ENCODE measurements at regions not wholly inside any gene's neighbourhood (a gene's known extent, or its start where the extent isn't known, plus 50 kb on each side); places are given as distances from the start of the nearest gene placed in this dataset.
A peak's percentile ranks its signal among the peaks of the same experiment; 100 is the strongest.
"Not testable (repeated sequence)": the region's sequence is repeated elsewhere in the genome, so short reads cannot be mapped to it uniquely, and the experiment has no call there.

DNA sequence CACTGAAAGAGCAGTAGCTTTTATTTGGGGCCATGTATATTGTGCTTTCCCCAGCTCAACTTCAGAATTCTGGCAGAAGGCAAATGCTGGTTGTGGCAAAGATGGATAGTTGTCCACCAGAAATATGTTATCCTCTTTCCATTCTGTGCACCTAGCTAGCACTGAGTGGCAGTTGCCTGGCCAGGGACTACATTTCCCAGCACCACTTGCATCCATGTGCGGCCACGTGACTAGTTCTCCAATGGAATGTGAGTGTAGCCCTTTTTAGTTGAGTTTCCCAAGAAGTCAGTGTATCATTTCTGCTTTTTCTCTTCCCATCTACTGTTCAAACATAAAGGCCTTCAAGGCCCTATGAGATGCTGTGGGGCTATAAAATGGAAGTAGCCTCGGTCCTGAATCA is 354.0 kb upstream of the CLINT1 start:
- peak in 1 of 56 donors; percentile 4 for DNase-seq

DNA sequence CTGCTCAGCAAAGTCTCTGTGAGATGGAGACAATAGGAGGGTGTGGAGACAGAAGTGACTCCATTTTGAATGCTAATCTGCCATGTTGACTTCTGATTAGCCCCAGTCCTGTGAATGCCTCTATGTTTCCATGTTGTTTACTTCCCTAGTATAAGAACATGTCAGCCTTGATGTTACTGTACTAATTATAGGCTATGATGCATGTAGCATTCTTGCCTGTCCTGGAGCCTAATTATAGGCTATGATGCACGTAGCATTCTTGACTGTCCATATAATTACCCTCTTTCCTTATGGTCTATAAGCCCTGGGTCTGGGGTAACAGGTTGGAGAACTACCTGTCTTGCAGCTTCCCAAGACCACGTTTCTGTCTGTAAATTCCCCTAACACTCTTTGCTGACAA is 353.3 kb upstream of the CLINT1 start:
- no peak for DNase-seq

DNA sequence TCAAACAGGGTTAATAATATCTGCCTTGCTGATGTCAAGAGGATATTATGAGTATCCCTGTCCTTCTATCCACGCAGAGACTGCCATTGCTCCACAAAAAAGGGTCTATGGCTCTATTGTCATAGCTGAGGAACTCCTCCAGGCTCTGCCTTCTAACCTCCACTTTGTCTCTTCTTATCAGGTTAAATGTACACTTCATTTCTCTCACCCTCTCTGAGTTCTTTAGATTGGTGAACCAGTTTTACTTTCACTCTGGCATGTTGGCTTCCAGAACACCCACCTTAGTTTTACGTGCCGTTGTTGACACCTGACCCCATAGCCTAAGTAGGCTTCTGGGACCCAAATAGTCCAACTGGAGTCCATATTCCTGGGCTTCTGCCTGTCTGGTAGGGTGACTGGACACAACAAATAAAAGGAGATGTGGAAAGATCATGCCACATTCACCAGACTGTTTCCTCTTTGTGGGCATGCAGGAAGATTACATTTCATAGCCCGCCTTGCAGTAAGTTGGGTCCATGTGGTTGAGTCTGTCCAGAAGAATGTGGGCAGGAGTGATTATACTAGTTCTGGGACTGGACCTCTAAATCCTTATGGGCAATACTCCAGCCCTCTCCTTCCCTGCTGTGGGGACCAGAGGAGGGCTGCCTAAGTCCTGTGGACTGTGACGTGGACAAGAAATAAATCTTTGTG is 350.4 kb upstream of the CLINT1 start:
- DNase-seq = no peak

DNA sequence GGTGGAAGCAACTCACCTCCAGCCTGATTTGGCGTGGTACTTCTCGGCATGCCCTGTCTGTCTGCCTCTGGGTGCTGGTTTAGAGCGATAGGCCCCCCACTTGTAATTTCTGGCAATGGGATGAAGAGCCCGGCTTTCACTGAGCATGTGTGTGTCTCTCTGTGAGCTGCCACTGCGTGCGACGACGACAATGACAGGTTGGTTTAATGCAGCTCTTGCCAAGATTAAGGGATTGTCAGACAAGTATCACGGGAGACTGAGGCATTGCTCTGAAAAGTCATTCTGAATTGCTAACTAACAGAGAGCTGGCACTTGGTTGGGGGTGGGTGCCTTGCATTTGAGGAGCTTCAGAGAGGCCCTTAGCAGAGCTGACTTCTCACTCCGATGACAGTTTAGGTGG is 348.8 kb upstream of the CLINT1 start:
- DNase-seq = no peak

DNA sequence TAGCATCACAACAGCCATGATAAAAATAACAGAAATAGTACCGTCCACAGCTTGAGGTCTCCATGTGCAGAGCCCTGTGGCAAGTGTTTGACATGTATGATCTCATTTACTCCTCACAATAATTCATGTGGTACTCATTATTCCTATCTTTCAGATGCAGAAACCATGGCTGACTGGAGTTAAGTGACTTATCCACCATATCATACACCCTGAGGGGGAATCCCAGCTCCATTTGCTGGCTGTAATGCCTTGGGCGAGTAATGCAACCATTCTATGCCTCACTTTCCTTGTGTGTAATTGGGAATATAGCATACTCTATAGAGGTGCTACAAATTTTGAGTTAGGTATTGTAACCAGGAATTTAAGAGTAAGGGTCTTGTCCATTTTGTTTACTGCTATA is 347.0 kb upstream of the CLINT1 start:
- DNase-seq = no peak

DNA sequence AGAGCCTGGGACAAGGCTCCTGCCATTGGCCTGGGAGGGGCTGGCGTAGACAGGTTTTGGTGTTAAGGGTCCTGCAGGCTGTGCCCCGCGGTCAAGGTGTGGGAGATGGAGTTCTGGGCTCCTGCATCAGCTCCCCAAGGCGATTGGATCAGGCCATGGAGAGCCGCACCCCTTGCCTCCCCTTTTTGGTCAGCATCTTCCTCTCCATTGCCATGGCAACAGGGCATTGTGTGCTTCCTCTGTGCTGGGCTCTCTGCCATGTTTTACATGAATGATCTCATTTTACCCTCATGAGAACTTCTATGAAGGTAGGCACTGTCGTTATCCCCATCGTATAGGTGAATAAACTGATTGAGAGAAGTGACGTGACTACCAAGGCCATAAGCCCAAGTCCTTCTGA is 344.3 kb upstream of the CLINT1 start:
- DNase-seq = no peak

DNA sequence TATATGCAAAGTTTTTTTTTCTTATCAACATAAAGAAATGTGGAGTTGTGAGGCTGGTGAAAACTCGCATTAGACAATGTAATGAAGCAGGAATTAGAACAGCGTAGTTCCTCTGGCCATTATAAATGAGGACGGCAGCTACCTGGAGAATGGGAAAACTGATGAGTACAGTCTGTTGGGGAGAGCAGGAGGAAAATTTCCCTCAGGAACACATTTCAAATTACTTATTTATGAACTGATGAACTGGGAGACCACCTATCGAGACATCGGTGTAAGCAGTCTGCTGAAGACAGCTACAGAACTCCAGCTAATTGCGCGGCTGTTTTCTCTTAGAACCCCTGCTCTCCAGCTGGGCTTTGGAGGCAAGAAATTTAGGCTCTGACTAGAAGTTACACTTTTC is 343.9 kb upstream of the CLINT1 start:
- DNase-seq = no peak

DNA sequence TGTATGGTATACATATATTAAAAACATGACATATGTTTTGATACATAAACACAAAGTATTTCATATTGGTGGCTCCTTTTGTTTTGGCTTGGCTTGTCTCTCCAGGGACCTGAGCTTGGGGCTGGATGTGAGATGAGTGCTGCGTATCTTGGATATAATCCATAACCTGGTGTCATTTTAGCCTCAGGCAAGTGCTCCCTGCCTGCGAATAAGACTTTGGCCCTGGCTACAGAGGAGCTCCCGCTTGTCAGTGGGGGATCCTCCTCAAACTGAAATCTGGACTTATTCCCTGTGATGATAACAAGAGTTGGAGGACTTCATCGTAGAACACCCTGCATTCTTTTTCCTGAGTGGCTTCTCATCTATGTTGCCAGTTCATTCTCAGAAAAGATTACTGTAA is 341.7 kb upstream of the CLINT1 start:
- no peak for DNase-seq

DNA sequence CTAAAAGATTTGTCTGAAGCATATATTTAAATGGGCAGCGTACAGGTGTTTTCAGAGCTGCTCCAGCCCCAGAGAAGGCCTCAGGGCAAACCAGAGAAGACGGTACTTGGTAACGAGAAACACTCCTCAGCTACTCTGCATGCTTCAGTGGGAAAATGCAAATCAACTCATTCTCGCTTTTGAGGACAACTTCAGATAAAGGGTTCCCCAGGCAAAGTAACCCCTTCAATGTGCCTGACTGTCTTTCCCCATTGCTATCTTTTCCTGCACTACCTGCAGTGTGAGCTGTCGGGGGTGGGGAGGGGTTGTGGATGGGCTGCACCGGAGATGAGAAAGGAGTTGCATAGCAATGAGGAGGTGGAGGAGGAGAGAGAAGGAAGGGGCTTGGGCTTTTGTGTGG is 339.7 kb upstream of the CLINT1 start:
- DNase-seq = no peak

DNA sequence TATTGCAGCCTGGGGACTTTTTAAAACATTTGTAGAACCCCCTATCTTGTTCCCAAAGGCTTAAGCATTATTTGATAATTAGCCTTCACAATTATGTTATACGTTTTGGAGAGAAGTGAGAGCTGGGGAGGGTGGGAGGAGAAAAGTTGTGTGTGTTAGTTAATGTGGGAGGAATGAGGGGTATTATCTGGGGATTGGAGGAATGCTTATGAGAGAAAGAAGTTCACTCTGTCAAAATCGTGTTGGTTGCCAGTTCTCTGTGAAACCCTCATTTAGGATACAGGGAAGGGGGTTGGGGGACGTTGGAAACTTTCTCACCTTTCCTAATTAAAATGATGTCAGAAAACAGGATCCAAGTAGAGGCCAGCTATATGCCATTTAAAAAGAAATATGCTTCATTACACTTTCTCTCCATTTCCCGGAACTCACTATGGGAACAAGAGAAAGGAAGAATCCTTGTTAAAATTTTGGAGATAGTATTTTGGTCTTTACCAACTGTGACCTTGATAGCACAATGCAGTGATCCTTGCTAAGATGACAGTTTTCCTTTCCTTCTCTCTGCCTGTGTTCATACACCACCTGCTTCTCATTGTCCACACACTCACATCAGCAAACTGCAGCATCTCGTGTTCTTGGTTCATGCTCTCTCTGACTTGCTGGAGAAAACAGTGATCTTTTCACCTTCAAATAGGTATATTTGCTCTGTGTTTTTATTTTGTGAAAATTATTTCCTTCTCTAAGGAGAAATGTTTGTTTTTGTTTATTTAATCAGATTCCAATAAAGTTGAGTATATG is 336.7 kb upstream of the CLINT1 start:
- DNase-seq = no peak

DNA sequence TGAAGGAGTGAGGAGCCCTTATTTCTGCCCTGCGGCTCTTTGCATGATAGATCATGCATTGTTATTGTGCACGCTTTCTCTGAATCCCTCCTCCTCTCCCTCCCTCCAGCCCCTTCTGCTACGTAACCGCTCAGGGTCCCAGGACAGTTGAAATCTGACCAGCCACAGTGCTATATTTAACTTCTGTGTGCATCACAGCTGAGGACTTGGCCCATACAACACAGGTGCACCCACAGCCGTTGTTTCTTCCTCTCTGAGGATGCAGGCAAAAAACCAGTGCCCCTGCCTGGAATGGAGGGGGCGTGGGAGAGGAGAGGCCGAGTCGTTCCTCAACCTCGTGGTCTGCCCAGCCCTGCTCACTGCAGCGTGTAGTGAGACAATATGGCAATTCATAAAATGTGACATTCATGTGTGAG is 335.6 kb upstream of the CLINT1 start:
- DNase-seq = no peak

DNA sequence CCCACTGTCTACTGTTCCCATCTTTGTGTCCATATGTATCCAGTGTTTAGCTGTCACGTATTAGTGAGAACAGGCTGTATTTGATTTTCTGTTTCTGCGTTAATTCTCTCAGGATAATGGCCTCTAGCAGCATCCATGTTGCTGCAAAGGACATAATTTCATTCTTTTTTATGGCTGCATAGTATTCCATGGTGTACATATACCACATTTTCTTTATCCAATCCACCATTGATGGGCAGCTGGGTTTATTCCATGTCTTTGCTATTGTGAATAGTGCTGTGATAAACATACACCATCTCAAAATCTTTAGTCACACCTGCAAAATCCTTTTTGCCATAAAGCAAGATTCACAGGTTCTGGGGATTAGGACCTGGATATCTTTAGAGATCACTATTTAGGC is 334.4 kb upstream of the CLINT1 start:
- not testable (repeated sequence) for DNase-seq

DNA sequence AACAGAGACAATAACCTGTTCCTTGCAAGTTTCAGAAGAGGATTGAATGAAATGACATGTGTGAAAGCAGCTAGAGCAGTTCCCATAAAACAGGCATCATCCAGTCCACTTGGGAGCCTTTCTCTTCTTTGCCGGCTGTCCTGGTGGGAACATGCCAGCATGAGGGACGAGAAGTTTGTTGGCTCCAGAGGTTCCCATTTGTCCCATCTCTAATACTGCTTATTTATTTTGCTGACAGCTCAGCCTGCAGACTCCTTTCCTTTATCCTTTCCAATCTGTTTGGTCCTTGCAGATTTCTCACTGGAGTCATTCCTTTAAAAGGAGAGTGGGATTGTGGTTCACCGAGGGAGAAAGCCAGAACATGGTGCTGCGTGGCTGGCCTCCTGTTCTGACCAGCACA is 321.5 kb upstream of the CLINT1 start:
- no peak for DNase-seq

DNA sequence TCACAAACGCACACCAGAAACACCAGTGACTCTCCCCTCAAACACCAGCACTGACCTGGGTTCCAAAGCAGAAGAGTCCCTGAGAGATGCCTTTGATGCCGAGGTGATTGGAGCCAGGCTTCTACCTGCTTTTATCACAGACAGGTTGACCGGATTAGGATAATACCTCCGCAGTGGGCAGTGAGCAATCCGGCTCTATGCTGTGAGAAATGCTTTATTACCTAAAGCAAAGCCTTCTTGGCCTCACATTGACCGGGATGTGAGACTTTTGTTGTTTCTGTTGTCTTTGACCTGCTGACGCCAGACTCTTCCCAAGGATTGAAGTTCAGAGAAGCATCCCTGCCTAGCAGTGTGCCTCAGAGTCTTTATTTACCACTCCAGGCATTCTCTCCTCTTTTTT is 320.3 kb upstream of the CLINT1 start:
- no peak for DNase-seq

DNA sequence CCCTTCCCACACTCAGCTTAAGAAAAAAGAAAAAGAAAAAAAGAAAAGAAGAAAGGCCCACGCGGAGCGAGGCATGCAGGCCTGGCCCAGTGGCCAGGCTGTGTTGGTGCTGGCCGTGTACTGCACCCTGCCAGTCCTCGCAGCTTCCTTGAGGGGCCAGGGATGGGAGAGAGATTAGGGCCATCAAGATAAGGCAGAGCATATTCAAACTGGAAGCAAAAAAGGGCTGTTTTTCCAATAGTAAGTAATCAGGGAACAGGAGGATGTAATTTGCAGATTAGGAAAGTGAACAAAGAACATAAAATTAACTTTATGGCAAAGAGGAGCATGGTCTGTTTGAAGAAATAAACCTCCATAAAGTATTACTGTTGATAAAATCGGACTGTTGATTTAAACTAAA is 319.6 kb upstream of the CLINT1 start:
- DNase-seq = no peak

DNA sequence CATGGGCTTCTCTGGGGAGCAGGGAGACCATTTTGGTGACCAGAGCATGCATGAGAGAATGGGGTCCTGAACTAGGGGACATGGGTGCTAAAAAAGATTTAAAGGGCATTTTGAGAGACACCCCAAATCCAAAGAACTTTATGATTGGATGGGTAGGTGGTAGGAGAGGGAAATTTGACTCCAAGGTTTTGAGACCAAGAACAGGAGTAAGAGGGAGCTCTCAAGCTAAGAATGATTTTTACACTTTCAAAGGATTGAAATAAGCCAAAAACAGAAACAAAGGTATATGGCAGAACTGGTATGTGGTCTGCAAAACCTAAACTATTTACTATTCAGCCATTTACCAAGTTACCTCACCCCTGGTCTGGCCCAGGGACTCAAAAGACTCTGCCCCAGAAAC is 318.2 kb upstream of the CLINT1 start:
- DNase-seq = no peak

DNA sequence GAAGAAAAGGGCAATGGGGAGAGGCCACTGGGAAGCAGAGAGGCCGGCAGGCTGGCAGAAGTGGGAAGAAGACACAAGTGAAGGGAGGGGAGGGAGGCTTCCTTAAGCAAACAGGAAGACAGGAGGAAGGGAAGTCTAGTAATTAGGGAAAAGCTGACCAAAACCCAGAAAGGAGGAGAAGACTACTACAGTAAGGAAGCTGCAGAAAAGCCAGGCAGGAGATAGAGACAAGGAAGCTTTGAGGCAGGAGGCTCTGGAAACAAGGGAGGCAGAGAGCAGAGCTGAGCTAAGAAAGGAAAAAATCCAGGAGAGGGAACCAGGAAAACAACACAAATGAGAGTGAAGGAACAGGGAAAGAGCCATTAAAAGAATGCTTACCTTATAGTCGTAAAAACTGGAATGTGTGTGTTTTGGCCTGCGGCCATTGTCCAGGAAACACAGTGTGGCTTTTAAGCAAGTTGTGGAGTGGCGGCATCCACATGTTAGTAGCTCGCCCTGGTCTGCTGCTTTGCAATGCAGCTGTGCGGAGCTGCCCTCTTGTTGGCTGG is 317.1 kb upstream of the CLINT1 start:
- no peak for DNase-seq

DNA sequence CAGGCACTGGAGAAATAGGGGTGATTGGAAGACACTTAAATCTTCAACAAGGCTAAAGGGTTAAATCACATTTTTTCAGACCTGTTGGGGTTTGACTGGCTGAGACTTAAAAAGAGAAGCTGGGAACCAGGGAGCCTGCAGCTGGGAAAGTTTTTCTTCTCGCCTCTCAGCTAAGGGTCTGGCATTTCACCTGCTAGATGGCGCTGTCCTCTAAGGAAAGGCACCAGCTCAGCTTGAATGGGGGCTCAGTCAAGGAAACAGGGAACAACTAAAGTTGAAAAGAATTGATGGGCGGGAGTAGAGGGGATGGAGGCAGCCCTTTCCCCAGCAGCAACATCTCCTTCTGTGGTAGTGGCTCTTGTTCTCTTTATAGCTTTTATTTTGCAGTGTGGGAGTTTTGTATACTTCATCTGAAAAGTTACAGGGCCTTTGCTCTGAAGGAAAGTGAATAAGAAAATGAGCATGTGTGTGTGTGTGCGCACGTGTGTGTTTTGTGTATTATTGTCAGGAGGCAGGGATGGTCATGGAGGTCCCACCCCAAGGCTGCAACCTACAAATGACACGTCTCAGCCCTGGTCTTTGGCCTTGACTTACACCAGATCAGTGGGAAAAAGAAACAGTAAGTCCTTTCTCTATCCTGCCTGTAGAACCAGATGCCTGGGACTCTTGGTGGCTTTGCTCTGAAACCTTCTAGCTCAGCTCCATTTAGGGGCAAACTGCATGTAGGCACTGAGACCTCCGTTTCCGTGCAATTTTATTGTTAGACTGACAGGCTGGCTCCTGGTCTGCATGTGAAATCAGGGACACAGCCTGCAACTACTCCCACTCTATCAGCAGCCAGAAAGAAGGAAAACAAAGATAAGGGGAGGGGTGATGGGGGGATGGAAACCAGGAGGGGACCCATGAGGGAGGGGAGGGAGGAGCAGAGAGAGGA is 316.2 kb upstream of the CLINT1 start:
- DNase-seq = peak in 47 of 56 donors; percentile 3 to 79 (median 33)

DNA sequence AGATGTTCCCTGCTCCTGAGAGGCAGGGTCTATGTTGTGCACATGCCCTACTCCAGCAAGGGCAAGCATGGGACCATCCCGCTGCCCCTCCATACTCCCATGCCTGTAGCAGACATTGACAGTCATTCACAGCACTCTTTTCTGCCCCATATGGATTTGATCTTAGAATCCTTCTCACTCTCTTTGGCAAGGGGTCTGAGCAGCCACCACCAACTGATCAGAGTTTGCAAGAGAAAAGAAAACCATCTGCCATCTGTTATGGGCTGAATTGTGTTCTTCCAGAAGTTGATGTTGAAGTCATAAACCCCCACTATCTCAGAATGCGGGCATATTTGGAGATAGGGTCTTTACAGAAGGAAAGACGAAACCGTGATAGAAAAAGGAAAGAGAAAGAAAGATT is 315.1 kb upstream of the CLINT1 start:
- no peak for DNase-seq

DNA sequence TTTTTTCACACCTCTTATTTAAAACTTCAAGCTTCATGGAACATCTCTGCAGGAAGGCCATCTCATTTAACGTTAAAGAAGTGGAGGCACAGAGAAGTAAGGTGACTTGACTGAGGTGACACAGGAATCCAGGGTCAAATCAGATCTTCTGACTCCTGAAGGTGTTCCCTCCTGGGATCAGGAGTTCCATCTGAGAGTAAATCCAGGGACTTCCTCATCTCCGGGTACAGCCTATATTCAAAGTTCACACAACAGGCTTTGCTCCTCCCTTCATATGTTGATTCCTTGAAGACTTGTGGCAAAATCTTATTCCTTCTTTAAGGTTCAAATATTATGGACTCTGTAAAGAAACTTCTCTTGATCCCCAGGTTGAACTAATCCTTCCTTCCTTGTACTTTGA is 313.1 kb upstream of the CLINT1 start:
- no peak for DNase-seq

DNA sequence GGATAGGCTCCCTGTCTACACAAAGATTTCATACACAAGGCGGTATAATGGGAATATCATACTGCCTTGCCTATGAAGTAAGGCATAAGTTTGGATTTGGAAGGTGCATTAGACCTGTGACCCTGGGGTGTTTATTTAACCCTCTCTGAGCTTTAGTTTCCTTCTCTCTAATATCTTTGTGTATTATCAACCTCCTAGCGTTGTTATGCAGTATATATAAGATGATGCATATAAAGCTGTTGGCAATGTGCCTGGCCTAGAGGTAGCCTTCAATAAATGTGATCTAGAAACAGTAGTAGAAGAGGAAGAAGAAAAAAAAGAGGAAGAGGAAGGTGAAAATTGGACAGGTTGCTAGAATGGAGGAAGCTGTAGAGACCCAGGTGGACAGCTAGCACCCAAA is 311.6 kb upstream of the CLINT1 start:
- no peak for DNase-seq

DNA sequence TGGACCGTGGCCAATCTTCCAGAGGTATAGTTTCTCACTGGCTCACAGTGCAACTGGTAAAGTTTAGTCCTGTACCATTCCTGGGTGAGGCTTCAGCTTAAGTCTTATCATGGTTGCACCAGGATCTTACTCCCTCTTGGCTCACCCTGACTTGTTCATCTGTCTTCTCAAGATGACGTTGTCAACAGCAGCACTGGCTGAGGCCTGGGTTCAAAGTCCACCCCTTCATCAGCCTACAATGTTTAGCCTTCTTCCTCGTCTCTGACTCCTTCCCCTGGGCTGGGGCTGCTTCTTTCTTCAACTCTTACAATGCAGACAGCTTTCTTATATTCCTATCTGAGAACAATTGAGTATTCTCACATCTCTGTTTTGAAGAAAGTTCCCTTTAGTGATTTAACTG is 311.1 kb upstream of the CLINT1 start:
- no peak for DNase-seq
